Breast epithelium (tissue), 3 donors: ENCODE measurements at regions not wholly inside any gene's neighbourhood (a gene's known extent, or its start where the extent isn't known, plus 50 kb on each side); places are given as distances from the start of the nearest gene placed in this dataset.

ENCODE experiments used
- CTCF ChIP-seq, 3 donors: fragments of 450-650 bp; IDR thresholded peaks; one replicate each; pipeline ENCODE4 v1.5.1; 2016 to 2017; ENCODE audit warnings: antibody characterized with exemption in 3 of 3, mild to moderate bottlenecking in 3 of 3, moderate library complexity in 3 of 3
- POLR2A ChIP-seq: fragments of 450-650 bp; IDR thresholded peaks from one replicate; pipeline ENCODE4 v1.6.1; 2016; ENCODE audit warnings: antibody characterized with exemption, mild to moderate bottlenecking, moderate library complexity
- POLR2AphosphoS5 ChIP-seq, 3 donors: sonication (generic); formaldehyde crosslinking; IDR thresholded peaks; one replicate each; pipeline ENCODE4 v1.6.1; 2017; ENCODE audit warnings: antibody characterized with exemption in 3 of 3

DNA sequence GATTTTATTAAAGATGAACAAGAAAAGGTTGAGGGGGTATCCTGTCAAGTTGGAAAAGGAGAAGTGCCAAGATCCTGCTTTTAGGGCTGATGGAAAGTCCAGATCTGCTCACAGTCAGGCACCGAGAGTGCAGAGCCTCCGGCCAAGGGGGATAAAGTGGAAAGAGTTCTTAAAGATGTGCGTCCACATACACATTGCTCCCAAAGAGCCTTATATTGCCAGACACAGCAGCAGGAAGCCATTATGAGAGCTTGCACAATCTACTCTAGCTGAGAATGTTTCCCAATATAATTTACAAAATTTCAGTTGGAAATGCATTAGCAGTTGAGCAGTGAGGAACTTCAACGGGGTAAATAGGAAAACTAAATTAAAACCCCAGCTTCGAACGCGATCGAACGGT is 95.6 kb downstream of the SALL1 start:
- no peak for TF ChIP-seq CTCF (IDR thresholded peaks at IDR 0.05)
- no peak for TF ChIP-seq POLR2A
- no peak for TF ChIP-seq POLR2AphosphoS5 (IDR thresholded peaks at IDR 0.05)
